Epithelial cell of proximal tubule (primary cell): ENCODE measurements at regions not wholly inside any gene's neighbourhood (a gene's known extent, or its start where the extent isn't known, plus 50 kb on each side); places are given as distances from the start of the nearest gene placed in this dataset.

Source experiments
- DNase-seq: peaks from one replicate; pipeline ENCODE4 v3.0.0-alpha.2; 2011; ENCODE audit warnings: low read depth
- H3K4me3 ChIP-seq: 2 replicates; pipeline ENCODE4 v1.5.1; 2011; ENCODE audit warnings: low read depth, mild to moderate bottlenecking, low read length
- CTCF ChIP-seq: conservative IDR thresholded peaks from 2 replicates; pipeline ENCODE4 v1.5.1; 2012; ENCODE audit warnings: low read depth, mild to moderate bottlenecking, low read length

- no peak for TF ChIP-seq CTCF
- DNase-seq: no peak
- no peak overlapping the region for H3K4me3 ChIP-seq
Observed at GRCh38 chr2:59893612-59894011, 659.8 kb downstream of the BCL11A start.

- no peak for DNase-seq
- no peak for TF ChIP-seq CTCF
- no peak overlapping the region for H3K4me3 ChIP-seq
Observed at GRCh38 chr2:59892398-59892797, 661.1 kb downstream of the BCL11A start.

GRCh38 chr2:59889305-59889704, 664.1 kb downstream of the BCL11A start:
- DNase-seq: no peak
- TF ChIP-seq CTCF: no peak
- no peak overlapping the region for H3K4me3 ChIP-seq

- TF ChIP-seq CTCF: no peak
- no peak for DNase-seq
- no peak overlapping the region for H3K4me3 ChIP-seq
Observed at GRCh38 chr2:59888706-59889105, 664.7 kb downstream of the BCL11A start.

GRCh38 chr2:59888015-59888414, 665.4 kb downstream of the BCL11A start:
- no peak for TF ChIP-seq CTCF
- no peak for DNase-seq
- H3K4me3 ChIP-seq: no peak overlapping the region

GRCh38 chr2:59887366-59887765, 666.1 kb downstream of the BCL11A start:
- TF ChIP-seq CTCF: no peak
- H3K4me3 ChIP-seq: no peak overlapping the region
- no peak for DNase-seq

GRCh38 chr2:59886759-59887158, 666.7 kb downstream of the BCL11A start:
- no peak for TF ChIP-seq CTCF
- no peak for DNase-seq
- H3K4me3 ChIP-seq: no peak overlapping the region
